Endodermal cell (in vitro differentiated cells): ENCODE measurements at regions not wholly inside any gene's neighbourhood (a gene's known extent, or its start where the extent isn't known, plus 50 kb on each side); places are given as distances from the start of the nearest gene placed in this dataset.

Experiments
- DNase-seq: peaks from one replicate; pipeline ENCODE4 v3.0.0-alpha.2; 2017
- H3K27ac ChIP-seq: 2 replicates; pipeline ENCODE4 v1.5.1; 2013; ENCODE audit warnings: mild to moderate bottlenecking, low read depth, low read length, moderate library complexity
- H3K27me3 ChIP-seq: 2 replicates; pipeline ENCODE4 v1.6.1; 2013; ENCODE audit warnings: mild to moderate bottlenecking, low read length, moderate library complexity; ENCODE audit not compliant: insufficient read depth, control insufficient read depth, poor library complexity, severe bottlenecking
- H3K36me3 ChIP-seq: 2 replicates; pipeline ENCODE4 v1.7.0; 2013; ENCODE audit warnings: mild to moderate bottlenecking, low read length, moderate library complexity; ENCODE audit not compliant: control insufficient read depth, insufficient read depth
- H3K4me1 ChIP-seq: one replicate; pipeline ENCODE4 v1.7.0; 2013; ENCODE audit warnings: low read length; ENCODE audit not compliant: control insufficient read depth, insufficient read depth
- H3K4me3 ChIP-seq: 2 replicates; pipeline ENCODE4 v1.5.1; 2013; ENCODE audit warnings: mild to moderate bottlenecking, low read length, moderate library complexity
- H3K9ac ChIP-seq: 2 replicates; pipeline ENCODE4 v1.6.1; 2013; ENCODE audit warnings: mild to moderate bottlenecking, low read length, moderate library complexity; ENCODE audit not compliant: poor library complexity, severe bottlenecking; ENCODE audit errors: extremely low read depth
- H3K9me3 ChIP-seq: 2 replicates; pipeline ENCODE4 v1.6.1; 2013; ENCODE audit warnings: mild to moderate bottlenecking, low read length, moderate library complexity; ENCODE audit not compliant: control insufficient read depth
- H3K27ac Mint-ChIP-seq: 2 replicates; pipeline ENCODE4 v1.8.0; 2020; ENCODE audit warnings: mixed read lengths
- H3K27me3 Mint-ChIP-seq: 2 replicates; pipeline ENCODE4 v1.8.0; 2021; ENCODE audit warnings: mild to moderate bottlenecking, mixed read lengths; ENCODE audit not compliant: insufficient read depth
- H3K36me3 Mint-ChIP-seq: 2 replicates; pipeline ENCODE4 v1.8.0; 2020; ENCODE audit warnings: low read depth, mixed read lengths
- H3K4me1 Mint-ChIP-seq: 2 replicates; pipeline ENCODE4 v1.8.0; 2020; ENCODE audit warnings: mixed read lengths
- H3K4me3 Mint-ChIP-seq: 2 replicates; pipeline ENCODE4 v1.8.0; 2020; ENCODE audit warnings: mild to moderate bottlenecking, moderate library complexity, mixed read lengths
- H3K9me3 Mint-ChIP-seq: 2 replicates; pipeline ENCODE4 v1.8.0; 2020; ENCODE audit warnings: mild to moderate bottlenecking, mixed read lengths
- CTCF ChIP-seq: fragments of 200-600 bp; sonication (generic); conservative IDR thresholded peaks from 2 replicates; pipeline ENCODE4 v1.5.0; 2021; ENCODE audit warnings: antibody characterized with exemption, mild to moderate bottlenecking
- WGBS, 2 experiments: methylation state at CpG; one replicate each; pipeline versions ENCODE4 v1.1.5 to v1.1.7; 2013; ENCODE audit warnings: missing lambda C conversion rate in 2 of 2, mixed read lengths in 1 of 2; ENCODE audit not compliant: insufficient coverage in 1 of 2, insufficient read length in 1 of 2; 5-methylcytosine and 5-hydroxymethylcytosine counted together

GRCh38 chr2:15844211-15844801, 96.0 kb upstream of the MYCN start:
- no peak overlapping the region for H3K4me3 Mint-ChIP-seq
- Histone ChIP-seq H3K4me3 (no peak overlapping the region), H3K27ac (no peak overlapping the region), H3K9ac (no peak overlapping the region), H3K4me1 (no peaks in the 10 kb centered on the region), H3K9me3 (no peaks in the 10 kb centered on the region), H3K27me3 (no peaks in the 10 kb centered on the region), H3K36me3 (no peaks in the 10 kb centered on the region)
- no peak overlapping the region for H3K27ac Mint-ChIP-seq
- TF ChIP-seq CTCF: no peak
- H3K9me3 Mint-ChIP-seq: no peaks in the 10 kb centered on the region
- WGBS, 2 experiments: 84 to 90% methylated on average over 6 to 11 of the region's 11 CpGs
- no peaks in the 10 kb centered on the region for H3K4me1 Mint-ChIP-seq
- no peaks in the 10 kb centered on the region for H3K27me3 Mint-ChIP-seq
- H3K36me3 Mint-ChIP-seq: no peaks in the 10 kb centered on the region
- no peak for DNase-seq

GRCh38 chr2:15845294-15845693, 95.1 kb upstream of the MYCN start:
- Histone ChIP-seq H3K27ac (no peak overlapping the region), H3K36me3 (no peaks in the 10 kb centered on the region), H3K9me3 (no peaks in the 10 kb centered on the region), H3K4me1 (no peaks in the 10 kb centered on the region), H3K9ac (no peak overlapping the region), H3K4me3 (no peak overlapping the region), H3K27me3 (no peaks in the 10 kb centered on the region)
- WGBS, 2 experiments: 91 to 100% methylated on average over 1 to 3 of the region's 3 CpGs
- peaks cover 6% of the 10 kb centered on the region for H3K9me3 Mint-ChIP-seq
- no peak overlapping the region for H3K4me3 Mint-ChIP-seq
- H3K27ac Mint-ChIP-seq: no peak overlapping the region
- no peaks in the 10 kb centered on the region for H3K36me3 Mint-ChIP-seq
- DNase-seq: no peak
- no peaks in the 10 kb centered on the region for H3K4me1 Mint-ChIP-seq
- H3K27me3 Mint-ChIP-seq: peaks cover 3% of the 10 kb centered on the region
- no peak for TF ChIP-seq CTCF

- H3K9me3 Mint-ChIP-seq: peaks cover 6% of the 10 kb centered on the region
- H3K4me1 ChIP-seq: no peaks in the 10 kb centered on the region
- no peaks in the 10 kb centered on the region for H3K4me1 Mint-ChIP-seq
- H3K36me3 Mint-ChIP-seq: no peaks in the 10 kb centered on the region
- H3K27me3 ChIP-seq: no peaks in the 10 kb centered on the region
- DNase-seq: no peak
- no peak overlapping the region for H3K27ac Mint-ChIP-seq
- H3K4me3 ChIP-seq: no peak overlapping the region
- WGBS, 2 experiments: 80 to 86% methylated on average over 3 to 10 of the region's 10 CpGs
- no peak overlapping the region for H3K27ac ChIP-seq
- no peak for TF ChIP-seq CTCF
- H3K4me3 Mint-ChIP-seq: no peak overlapping the region
- H3K36me3 ChIP-seq: no peaks in the 10 kb centered on the region
- no peak overlapping the region for H3K9ac ChIP-seq
- H3K27me3 Mint-ChIP-seq: peaks cover 3% of the 10 kb centered on the region
- no peaks in the 10 kb centered on the region for H3K9me3 ChIP-seq
These were observed 94.5 kb upstream of the MYCN start for GRCh38 chr2:15845737-15846405.
